A673 (cell line): ENCODE measurements at regions not wholly inside any gene's neighbourhood (a gene's known extent, or its start where the extent isn't known, plus 50 kb on each side); places are given as distances from the start of the nearest gene placed in this dataset.

Experiments
- BruUV-seq: library from RNA; stranded (reverse); fragments of 400-500 nt; replicated peaks from 2 replicates; lab custom pipeline; 2021; lab: Mats Ljungman, UMichigan
- CTCF ChIA-PET: fragments of 300-600 bp; sonication (Branson Sonifier 250); formaldehyde crosslinking; loops from one replicate; lab custom pipeline; 2022; ENCODE audit warnings: antibody characterized with exemption; lab: Charles Lee
- POLR2A ChIA-PET: fragments of 300-600 bp; sonication (Branson Sonifier 250); formaldehyde crosslinking; loops from one replicate; lab custom pipeline; 2022; ENCODE audit warnings: antibody characterized with exemption; ENCODE audit not compliant: low non-redundant PET; lab: Charles Lee
- DNase-seq: peaks from one replicate; pipeline ENCODE4 v3.0.0-alpha.2; 2015; ENCODE audit warnings: low spot score
- H3K27ac ChIP-seq: fragments of 200-600 bp; sonication (generic); 2 replicates; pipeline ENCODE4 v1.5.1; 2016; ENCODE audit warnings: mixed run types, low read depth, mild to moderate bottlenecking, mixed read lengths, antibody characterized with exemption, low read length; ENCODE audit not compliant: poor library complexity, severe bottlenecking
- H3K27me3 ChIP-seq: fragments of 200-600 bp; sonication (generic); replicated peaks from 2 replicates; pipeline ENCODE4 v1.6.1; 2017; ENCODE audit warnings: mixed run types, low read depth, mild to moderate bottlenecking, mixed read lengths, antibody characterized with exemption, low read length; ENCODE audit not compliant: insufficient read depth, poor library complexity
- H3K36me3 ChIP-seq: fragments of 200-600 bp; sonication (generic); 2 replicates; pipeline ENCODE4 v1.6.1; 2016; ENCODE audit warnings: mixed run types, mild to moderate bottlenecking, mixed read lengths, antibody characterized with exemption, low read length; ENCODE audit not compliant: insufficient read depth, poor library complexity, severe bottlenecking
- H3K4me1 ChIP-seq: fragments of 200-600 bp; sonication (generic); 2 replicates; pipeline ENCODE4 v1.6.1; 2017; ENCODE audit warnings: mixed run types, mild to moderate bottlenecking, mixed read lengths, antibody characterized with exemption, low read length; ENCODE audit not compliant: insufficient read depth, poor library complexity, severe bottlenecking
- H3K4me3 ChIP-seq: fragments of 200-600 bp; sonication (generic); 2 replicates; pipeline ENCODE4 v1.5.1; 2016; ENCODE audit warnings: low read depth, mixed run types, mild to moderate bottlenecking, mixed read lengths, low read length; ENCODE audit not compliant: poor library complexity, severe bottlenecking
- H3K9me3 ChIP-seq: fragments of 200-600 bp; sonication (generic); 2 replicates; pipeline ENCODE4 v1.6.1; 2016; ENCODE audit warnings: mixed run types, low read depth, mild to moderate bottlenecking, mixed read lengths, antibody characterized with exemption, low read length; ENCODE audit not compliant: poor library complexity, severe bottlenecking
- EZH2 ChIP-seq: fragments of 200-600 bp; sonication (generic); IDR thresholded peaks from 2 replicates; pipeline ENCODE4 v1.6.1; 2017; ENCODE audit warnings: borderline replicate concordance, low read depth, mild to moderate bottlenecking, mixed read lengths, antibody characterized with exemption, low read length; ENCODE audit not compliant: poor library complexity, severe bottlenecking
- intact Hi-C: fragments of 100-400 bp; cut with micrococcal nuclease; formaldehyde crosslinking; loops from one replicate; pipeline ENCODE4 v1.10.0; 2022; ENCODE audit not compliant: unreplicated experiment
- TF ChIP-seq, protein P1 (sequence below): fragments of 300-800, 200-600 bp; sonication (generic); conservative IDR thresholded peaks from 2 replicates; pipeline ENCODE4 v1.5.1; 2017; ENCODE audit warnings: low read depth, mild to moderate bottlenecking, antibody characterized with exemption, low read length, moderate library complexity, mixed read lengths

DNA sequence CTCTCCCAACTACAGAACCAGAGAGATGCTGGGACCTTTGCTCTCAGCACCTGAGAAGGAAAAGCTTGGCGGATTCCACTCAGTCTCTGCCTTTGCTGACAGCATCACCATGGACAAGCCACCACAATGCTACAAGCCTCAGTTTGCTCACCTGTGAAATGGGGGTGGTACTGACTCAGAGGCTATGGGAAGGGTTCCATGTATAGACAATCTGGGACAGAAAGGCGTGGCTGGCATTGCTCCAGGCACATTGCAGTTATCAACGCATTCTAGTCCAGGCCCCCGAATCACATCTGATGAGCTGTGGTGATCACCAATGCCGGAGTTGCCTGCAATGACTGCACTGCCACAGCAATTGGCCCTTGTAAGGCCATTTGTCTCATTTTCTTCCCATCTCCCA lies 72.6 kb downstream of the ISX start:
- peaks cover 17% of the 10 kb centered on the region for H3K27me3 ChIP-seq
- no peak overlapping the region for H3K4me3 ChIP-seq
- no peaks in the 10 kb centered on the region for H3K9me3 ChIP-seq
- H3K4me1 ChIP-seq, result no peaks in the 10 kb centered on the region
- no TSS peak for BruUV-seq
- no peaks in the 10 kb centered on the region for H3K36me3 ChIP-seq
- no peak overlapping the region for H3K27ac ChIP-seq
- TF ChIP-seq, protein P1, sequence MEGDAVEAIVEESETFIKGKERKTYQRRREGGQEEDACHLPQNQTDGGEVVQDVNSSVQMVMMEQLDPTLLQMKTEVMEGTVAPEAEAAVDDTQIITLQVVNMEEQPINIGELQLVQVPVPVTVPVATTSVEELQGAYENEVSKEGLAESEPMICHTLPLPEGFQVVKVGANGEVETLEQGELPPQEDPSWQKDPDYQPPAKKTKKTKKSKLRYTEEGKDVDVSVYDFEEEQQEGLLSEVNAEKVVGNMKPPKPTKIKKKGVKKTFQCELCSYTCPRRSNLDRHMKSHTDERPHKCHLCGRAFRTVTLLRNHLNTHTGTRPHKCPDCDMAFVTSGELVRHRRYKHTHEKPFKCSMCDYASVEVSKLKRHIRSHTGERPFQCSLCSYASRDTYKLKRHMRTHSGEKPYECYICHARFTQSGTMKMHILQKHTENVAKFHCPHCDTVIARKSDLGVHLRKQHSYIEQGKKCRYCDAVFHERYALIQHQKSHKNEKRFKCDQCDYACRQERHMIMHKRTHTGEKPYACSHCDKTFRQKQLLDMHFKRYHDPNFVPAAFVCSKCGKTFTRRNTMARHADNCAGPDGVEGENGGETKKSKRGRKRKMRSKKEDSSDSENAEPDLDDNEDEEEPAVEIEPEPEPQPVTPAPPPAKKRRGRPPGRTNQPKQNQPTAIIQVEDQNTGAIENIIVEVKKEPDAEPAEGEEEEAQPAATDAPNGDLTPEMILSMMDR, result no peak
- no peak for TF ChIP-seq EZH2
- intact Hi-C loops, result no loop called here
- POLR2A ChIA-PET, result no interaction called here
- CTCF ChIA-PET, result no interaction called here
- no peak for DNase-seq

DNA sequence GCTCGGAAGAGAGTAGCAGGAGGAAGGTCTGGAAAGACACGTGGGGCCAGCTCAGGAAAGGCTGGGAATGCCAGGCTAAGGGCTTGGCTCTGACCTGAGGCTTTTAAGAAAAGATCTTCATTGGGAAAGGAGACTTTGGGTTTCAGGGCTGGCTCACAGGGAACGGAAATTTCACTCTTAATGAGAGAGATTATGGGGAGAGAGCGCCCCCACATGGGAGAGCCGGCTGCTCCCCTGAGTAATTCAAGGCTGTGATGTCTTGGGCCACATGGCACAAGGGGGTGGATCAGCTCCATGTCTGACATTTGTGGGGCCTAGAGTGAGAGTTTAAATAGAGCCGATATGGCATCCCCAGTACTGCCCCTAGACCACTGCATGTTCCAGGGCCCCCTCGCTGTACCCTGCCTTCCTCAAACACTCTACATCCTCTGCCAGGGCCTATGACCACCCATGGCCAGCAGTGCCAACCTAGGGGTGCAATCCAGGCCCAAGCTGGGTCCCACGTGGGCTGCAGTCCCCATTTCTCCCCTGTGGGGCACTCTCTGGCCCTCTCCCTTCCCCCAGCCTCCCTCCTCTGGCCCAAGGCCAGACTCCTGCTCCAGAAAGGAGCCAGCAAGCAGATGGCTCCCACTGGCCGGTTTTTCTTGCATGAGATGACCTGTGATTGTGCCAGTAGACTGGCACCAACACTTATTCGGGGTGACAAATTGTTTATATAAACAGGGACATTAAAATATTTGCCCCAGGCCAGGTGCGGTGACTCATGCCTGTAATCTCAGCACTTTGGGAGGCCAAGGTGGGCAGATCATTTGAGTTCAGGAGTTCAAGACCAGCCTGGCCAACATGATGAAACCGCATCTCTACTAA lies 75.2 kb downstream of the ISX start:
- BruUV-seq, result no TSS peak
- H3K27me3 ChIP-seq, result peaks cover under 1% of the 10 kb centered on the region
- no peak for TF ChIP-seq EZH2
- TF ChIP-seq, protein P1, result peak; percentile 43
- ChIA-PET POLR2A (no interaction called here), CTCF (no interaction called here)
- no peak overlapping the region for H3K4me3 ChIP-seq
- no peaks in the 10 kb centered on the region for H3K9me3 ChIP-seq
- intact Hi-C loops, result no loop called here
- H3K4me1 ChIP-seq, result no peaks in the 10 kb centered on the region
- no peak overlapping the region for H3K27ac ChIP-seq
- H3K36me3 ChIP-seq, result no peaks in the 10 kb centered on the region
- peak; percentile 21 for DNase-seq

DNA sequence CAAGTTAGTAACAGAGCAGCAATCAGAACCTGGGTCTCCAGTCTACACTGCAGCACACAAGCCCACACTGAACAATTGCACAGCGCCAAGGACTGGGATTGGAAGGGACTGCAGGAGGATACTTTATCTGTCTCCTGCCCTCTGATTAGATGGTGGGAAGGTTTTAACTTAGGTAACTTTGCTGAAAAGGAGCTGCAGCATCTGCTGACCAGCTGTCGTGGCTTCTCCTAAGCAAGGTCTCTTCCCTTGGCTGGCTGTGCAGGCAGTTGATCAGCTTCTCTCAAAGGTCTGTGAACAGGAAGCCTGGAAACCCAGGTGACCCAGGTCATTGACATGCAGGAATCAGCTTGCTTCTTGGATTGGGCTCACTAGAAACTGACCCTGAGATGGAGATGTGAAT lies 82.4 kb downstream of the ISX start:
- no TSS peak for BruUV-seq
- Histone ChIP-seq H3K27me3 (peaks cover 3% of the 10 kb centered on the region), H3K4me3 (no peak overlapping the region), H3K36me3 (no peaks in the 10 kb centered on the region), H3K9me3 (no peaks in the 10 kb centered on the region), H3K4me1 (no peaks in the 10 kb centered on the region), H3K27ac (no peak overlapping the region)
- TF ChIP-seq EZH2, result no peak
- TF ChIP-seq, protein P1, result no peak
- intact Hi-C loops, result no loop called here
- DNase-seq, result no peak
- ChIA-PET CTCF (no interaction called here), POLR2A (no interaction called here)
